ENCODE measurements at regions not wholly inside any gene's neighbourhood (a gene's known extent, or its start where the extent isn't known, plus 50 kb on each side); places are given as distances from the start of the nearest gene placed in this dataset.

- peaks cover 0 to 9% of the 10 kb centered on the region in 2 donors for H3K4me1 ChIP-seq (ENCODE audit: control insufficient read depth in 2 of 2, insufficient read depth in 2 of 2, low read length in 2 of 2)
- peak in 4 of 9 donors; percentile 8 to 44 (median 14) for DNase-seq (ENCODE audit: low read depth in 6 of 9, low spot score in 9 of 9)
- H3K27ac ChIP-seq (ENCODE audit: low read depth in 1 of 2, low read length in 1 of 2) = no peak overlapping the region
- 47% methylated on average over 8 of the region's 8 CpGs for WGBS
- peaks cover 0 to 4% of the 10 kb centered on the region in 2 donors for H3K9me3 ChIP-seq (ENCODE audit: control insufficient read depth in 2 of 2, insufficient read depth in 1 of 2, low read length in 1 of 2)
- no peaks in the 10 kb centered on the region for H3K36me3 ChIP-seq (ENCODE audit: control insufficient read depth in 2 of 2, insufficient read depth in 2 of 2, low read length in 1 of 2)
- no peak overlapping the region for H3K4me3 ChIP-seq (ENCODE audit: low read length in 2 of 2)
- no peaks in the 10 kb centered on the region for H3K27me3 ChIP-seq (ENCODE audit: control insufficient read depth in 2 of 2, insufficient read depth in 1 of 2, low read length in 1 of 2)
Observed at GRCh38 chr7:24227603-24228359, 56.2 kb upstream of the NPY start.

- peaks cover 0 to 9% of the 10 kb centered on the region in 2 donors for H3K4me1 ChIP-seq (ENCODE audit: control insufficient read depth in 2 of 2, insufficient read depth in 2 of 2, low read length in 2 of 2)
- no peaks in the 10 kb centered on the region for H3K27me3 ChIP-seq (ENCODE audit: control insufficient read depth in 2 of 2, insufficient read depth in 1 of 2, low read length in 1 of 2)
- no peak for DNase-seq (ENCODE audit: low read depth in 6 of 9, low spot score in 9 of 9)
- H3K27ac ChIP-seq (ENCODE audit: low read depth in 1 of 2, low read length in 1 of 2) = no peak overlapping the region
- no peaks in the 10 kb centered on the region for H3K36me3 ChIP-seq (ENCODE audit: control insufficient read depth in 2 of 2, insufficient read depth in 2 of 2, low read length in 1 of 2)
- peaks cover 0 to 4% of the 10 kb centered on the region in 2 donors for H3K9me3 ChIP-seq (ENCODE audit: control insufficient read depth in 2 of 2, insufficient read depth in 1 of 2, low read length in 1 of 2)
- no peak overlapping the region for H3K4me3 ChIP-seq (ENCODE audit: low read length in 2 of 2)
- 73% methylated on average over 9 of the region's 9 CpGs for WGBS
Observed at GRCh38 chr7:24229481-24230226, 54.3 kb upstream of the NPY start.

DNA sequence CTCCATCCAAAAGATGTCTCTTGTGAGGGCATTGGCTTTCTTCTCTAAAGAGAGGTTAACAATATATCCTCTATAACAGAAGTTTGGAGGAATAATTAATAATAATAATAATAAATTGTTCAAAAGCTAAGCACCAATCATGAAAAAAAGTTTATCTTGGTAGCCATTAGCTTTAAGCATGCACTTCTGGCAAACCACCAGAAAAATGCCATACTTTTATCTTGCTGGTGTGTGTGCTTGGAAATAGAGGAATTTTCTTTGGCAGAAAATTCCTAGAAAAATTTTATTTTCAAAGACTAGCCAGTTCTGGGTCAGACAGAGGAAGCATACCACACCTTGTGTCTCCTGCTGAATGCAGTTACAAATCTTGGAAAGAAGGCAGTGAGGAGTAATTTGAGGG lies 52.5 kb upstream of the NPY start:
- DNase-seq (ENCODE audit: low read depth in 6 of 9, low spot score in 9 of 9) = no peak
- Histone ChIP-seq H3K4me3 (ENCODE audit: low read length in 2 of 2) (no peak overlapping the region), H3K4me1 (ENCODE audit: control insufficient read depth in 2 of 2, insufficient read depth in 2 of 2, low read length in 2 of 2) (peaks cover 0 to 9% of the 10 kb centered on the region in 2 donors), H3K27me3 (ENCODE audit: control insufficient read depth in 2 of 2, insufficient read depth in 1 of 2, low read length in 1 of 2) (peaks cover 0 to 2% of the 10 kb centered on the region in 2 donors), H3K27ac (ENCODE audit: low read depth in 1 of 2, low read length in 1 of 2) (no peak overlapping the region), H3K9me3 (ENCODE audit: control insufficient read depth in 2 of 2, insufficient read depth in 1 of 2, low read length in 1 of 2) (no peaks in the 10 kb centered on the region), H3K36me3 (ENCODE audit: control insufficient read depth in 2 of 2, insufficient read depth in 2 of 2, low read length in 1 of 2) (no peaks in the 10 kb centered on the region)

GRCh38 chr7:24233386-24233785 lies 50.6 kb upstream of the NPY start:
- H3K9me3 ChIP-seq (ENCODE audit: control insufficient read depth in 2 of 2, insufficient read depth in 1 of 2, low read length in 1 of 2) = no peaks in the 10 kb centered on the region
- 84% methylated on average over 2 of the region's 2 CpGs for WGBS
- no peak overlapping the region for H3K4me3 ChIP-seq (ENCODE audit: low read length in 2 of 2)
- no peak for DNase-seq (ENCODE audit: low read depth in 6 of 9, low spot score in 9 of 9)
- H3K27me3 ChIP-seq (ENCODE audit: control insufficient read depth in 2 of 2, insufficient read depth in 1 of 2, low read length in 1 of 2) = peaks cover 0 to 2% of the 10 kb centered on the region in 2 donors
- H3K4me1 ChIP-seq (ENCODE audit: control insufficient read depth in 2 of 2, insufficient read depth in 2 of 2, low read length in 2 of 2) = no peaks in the 10 kb centered on the region
- no peaks in the 10 kb centered on the region for H3K36me3 ChIP-seq (ENCODE audit: control insufficient read depth in 2 of 2, insufficient read depth in 2 of 2, low read length in 1 of 2)
- no peak overlapping the region for H3K27ac ChIP-seq (ENCODE audit: low read depth in 1 of 2, low read length in 1 of 2)
